ENCODE measurements at regions not wholly inside any gene's neighbourhood (a gene's known extent, or its start where the extent isn't known, plus 50 kb on each side); places are given as distances from the start of the nearest gene placed in this dataset.
"Not testable (repeated sequence)": the region's sequence is repeated elsewhere in the genome, so short reads cannot be mapped to it uniquely, and the experiment has no call there.

DNA sequence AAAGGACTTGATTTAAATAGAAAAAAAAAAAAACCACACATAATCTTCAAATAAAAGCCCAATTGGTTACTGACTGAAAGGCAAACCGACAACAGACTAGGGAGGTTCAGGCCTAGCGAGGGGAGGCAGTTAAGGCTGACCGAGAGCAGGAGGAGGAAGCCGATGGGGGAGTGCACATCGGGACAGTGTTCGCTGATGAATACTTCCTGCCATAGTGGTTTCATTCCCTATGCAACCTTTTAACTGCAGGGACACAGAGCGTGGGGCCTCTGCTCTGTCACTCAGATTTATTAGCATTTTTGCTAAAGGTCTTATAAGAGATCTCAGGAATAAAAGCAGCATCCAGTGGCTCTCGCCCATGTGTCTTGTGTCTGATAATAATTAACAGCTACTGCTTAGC lies 343.2 kb upstream of the CHRNA7 start:
- CTCF ChIA-PET; H3K27me3 ChIP-seq (ENCODE audit: control insufficient read depth in 2 of 2, insufficient read depth in 2 of 2, low read length in 2 of 2); dilution Hi-C loops (cut with MboI; ENCODE audit: extremely low pct_ligation_motif_present, low sequenced_read_pairs): not testable (repeated sequence)

DNA sequence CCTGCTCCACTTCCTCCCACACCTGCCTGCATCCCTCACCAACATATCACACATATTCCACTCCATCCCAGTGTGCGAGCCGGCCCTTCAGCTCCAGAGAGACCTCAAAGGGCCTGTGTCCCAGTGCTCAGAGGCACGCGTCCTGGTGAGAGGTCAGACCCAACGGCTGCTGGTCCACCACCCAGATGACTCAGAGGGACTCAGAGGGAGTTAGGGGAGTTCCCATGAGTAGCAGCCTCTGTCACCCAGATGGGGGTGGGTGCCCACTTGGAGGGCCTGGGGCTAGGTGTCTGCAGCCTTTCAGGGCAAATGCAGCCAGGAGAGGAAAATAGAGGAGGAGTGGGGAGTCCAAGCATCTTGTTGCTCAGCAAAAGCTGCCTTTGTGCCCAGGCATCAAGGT lies 333.8 kb upstream of the CHRNA7 start:
- H3K79me2 ChIP-seq (ENCODE audit: control insufficient read depth, insufficient read depth, low read length); H3K27ac ChIP-seq (ENCODE audit: insufficient read depth, low read depth, low read length); BruUV-seq (replicated peaks); FAIRE-seq; POLR2A ChIA-PET; H4K20me1 ChIP-seq (replicated peaks; ENCODE audit: control insufficient read depth, extremely low read depth, insufficient read depth, low read length); H3K9me1 ChIP-seq (replicated peaks; ENCODE audit: control insufficient read depth, extremely low read depth, insufficient read depth, low read length); DNase-seq (ENCODE audit: low read depth, low spot score); H3K4me2 ChIP-seq (ENCODE audit: insufficient read depth, low read length); H3K36me3 ChIP-seq (ENCODE audit: control insufficient read depth in 2 of 2, extremely low read depth in 1 of 2, insufficient read depth in 2 of 2, low read length in 2 of 2); H3K9ac ChIP-seq (replicated peaks; ENCODE audit: extremely low read depth, insufficient read depth, low read length); H3K27me3 ChIP-seq (ENCODE audit: control insufficient read depth in 2 of 2, insufficient read depth in 2 of 2, low read length in 2 of 2); H3K4me3 ChIP-seq (replicated peaks in 1 of 3; ENCODE audit: insufficient read depth in 1 of 3, low read depth in 1 of 3, low read length in 3 of 3); H2AFZ ChIP-seq (ENCODE audit: low read depth, low read length); dilution Hi-C loops (cut with MboI; ENCODE audit: extremely low pct_ligation_motif_present, low sequenced_read_pairs); intact Hi-C loops (cut with micrococcal nuclease); H3K9me3 ChIP-seq (replicated peaks; ENCODE audit: control insufficient read depth, insufficient read depth, low read length); H3K4me1 ChIP-seq (ENCODE audit: control insufficient read depth, extremely low read depth, insufficient read depth, low read length); CTCF ChIA-PET: not testable (repeated sequence)

More for the DNA sequence above, 343.2 kb upstream of the CHRNA7 start:
- intact Hi-C loops (cut with micrococcal nuclease); H3K4me3 ChIP-seq (replicated peaks in 1 of 3; ENCODE audit: insufficient read depth in 1 of 3, low read depth in 1 of 3, low read length in 3 of 3); H3K4me2 ChIP-seq (ENCODE audit: insufficient read depth, low read length); H3K4me1 ChIP-seq (ENCODE audit: control insufficient read depth, extremely low read depth, insufficient read depth, low read length); H3K9ac ChIP-seq (replicated peaks; ENCODE audit: extremely low read depth, insufficient read depth, low read length); H3K27ac ChIP-seq (ENCODE audit: insufficient read depth, low read depth, low read length); DNase-seq (ENCODE audit: low read depth, low spot score); H3K9me1 ChIP-seq (replicated peaks; ENCODE audit: control insufficient read depth, extremely low read depth, insufficient read depth, low read length); BruUV-seq (replicated peaks); POLR2A ChIA-PET; H3K36me3 ChIP-seq (ENCODE audit: control insufficient read depth in 2 of 2, extremely low read depth in 1 of 2, insufficient read depth in 2 of 2, low read length in 2 of 2); FAIRE-seq; H4K20me1 ChIP-seq (replicated peaks; ENCODE audit: control insufficient read depth, extremely low read depth, insufficient read depth, low read length); H2AFZ ChIP-seq (ENCODE audit: low read depth, low read length); H3K79me2 ChIP-seq (ENCODE audit: control insufficient read depth, insufficient read depth, low read length); H3K9me3 ChIP-seq (replicated peaks; ENCODE audit: control insufficient read depth, insufficient read depth, low read length): not testable (repeated sequence)

DNA sequence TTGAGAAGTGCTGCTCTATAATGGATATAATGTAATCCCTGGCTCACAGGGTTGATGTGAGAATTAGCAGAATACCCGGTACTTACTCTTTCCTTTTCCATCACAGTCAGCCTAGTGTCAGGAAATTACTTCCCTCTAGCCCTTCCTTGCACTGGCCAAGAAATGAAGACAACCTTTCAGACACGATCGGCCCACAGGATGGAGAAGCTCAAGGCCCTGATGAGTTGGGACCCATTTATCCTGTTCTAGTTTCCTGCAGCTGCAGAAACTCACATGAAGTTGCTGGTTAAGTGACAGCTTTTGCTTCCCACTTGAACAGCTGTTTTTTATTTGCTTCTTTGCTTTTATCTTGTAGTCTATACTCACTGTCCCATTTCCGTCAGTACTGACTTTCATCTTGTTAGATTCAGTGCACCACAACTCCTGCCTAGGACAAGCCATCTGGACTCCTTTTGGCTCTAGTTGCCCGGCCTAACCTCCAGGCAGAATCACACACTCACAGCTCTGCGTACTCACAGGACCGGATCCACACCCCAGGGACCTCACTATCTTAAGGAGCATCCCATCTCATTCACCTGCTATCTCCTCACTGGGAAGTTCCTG lies 325.1 kb upstream of the CHRNA7 start:
- H3K79me2 ChIP-seq (ENCODE audit: control insufficient read depth, insufficient read depth, low read length); DNase-seq (ENCODE audit: low read depth, low spot score); H3K36me3 ChIP-seq (ENCODE audit: control insufficient read depth in 2 of 2, extremely low read depth in 1 of 2, insufficient read depth in 2 of 2, low read length in 2 of 2); intact Hi-C loops (cut with micrococcal nuclease); POLR2A ChIA-PET; BruUV-seq (replicated peaks); H3K9me3 ChIP-seq (replicated peaks; ENCODE audit: control insufficient read depth, insufficient read depth, low read length); H3K4me3 ChIP-seq (replicated peaks in 1 of 3; ENCODE audit: insufficient read depth in 1 of 3, low read depth in 1 of 3, low read length in 3 of 3); H4K20me1 ChIP-seq (replicated peaks; ENCODE audit: control insufficient read depth, extremely low read depth, insufficient read depth, low read length); H3K9ac ChIP-seq (replicated peaks; ENCODE audit: extremely low read depth, insufficient read depth, low read length); H3K4me2 ChIP-seq (ENCODE audit: insufficient read depth, low read length); CTCF ChIA-PET; FAIRE-seq; H3K4me1 ChIP-seq (ENCODE audit: control insufficient read depth, extremely low read depth, insufficient read depth, low read length); H3K27ac ChIP-seq (ENCODE audit: insufficient read depth, low read depth, low read length); H2AFZ ChIP-seq (ENCODE audit: low read depth, low read length); H3K27me3 ChIP-seq (ENCODE audit: control insufficient read depth in 2 of 2, insufficient read depth in 2 of 2, low read length in 2 of 2); dilution Hi-C loops (cut with MboI; ENCODE audit: extremely low pct_ligation_motif_present, low sequenced_read_pairs); H3K9me1 ChIP-seq (replicated peaks; ENCODE audit: control insufficient read depth, extremely low read depth, insufficient read depth, low read length): not testable (repeated sequence)

DNA sequence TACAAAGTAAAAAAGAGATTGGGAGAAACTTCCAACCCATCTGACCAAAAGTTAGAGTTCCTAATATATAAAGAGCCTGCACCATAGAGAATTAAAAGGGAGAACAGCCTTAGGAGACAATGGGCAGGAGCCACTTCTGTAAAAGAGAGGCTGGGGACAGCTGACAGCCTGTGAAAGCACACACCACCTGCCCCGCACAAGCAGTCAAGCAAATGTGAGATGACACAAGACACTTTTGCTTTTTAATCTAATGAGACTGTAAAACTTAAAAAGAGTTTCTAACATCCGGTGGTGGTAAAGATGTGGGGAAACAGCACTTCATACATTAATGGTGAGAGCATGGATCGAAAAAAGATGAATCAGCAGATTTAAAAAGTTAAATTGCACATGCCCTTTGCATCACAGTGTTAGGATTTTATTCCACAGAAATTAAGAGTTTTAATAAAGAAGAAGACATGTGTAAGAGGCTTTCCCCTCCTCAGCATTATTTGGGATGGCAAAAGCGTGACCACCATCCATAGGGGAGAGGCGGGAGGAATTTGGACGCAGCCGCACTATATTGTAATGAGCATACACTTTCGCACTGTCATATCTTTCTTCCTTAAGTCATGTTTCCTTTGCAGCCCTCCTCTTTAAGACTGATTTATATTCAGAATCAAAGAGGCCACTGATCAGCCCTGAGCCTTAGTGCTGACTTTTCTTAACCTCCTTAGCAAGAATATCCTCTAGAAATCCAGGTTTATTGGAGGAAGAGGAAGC lies 322.2 kb upstream of the CHRNA7 start:
- H2AFZ ChIP-seq (ENCODE audit: low read depth, low read length); H3K4me1 ChIP-seq (ENCODE audit: control insufficient read depth, extremely low read depth, insufficient read depth, low read length); H3K27ac ChIP-seq (ENCODE audit: insufficient read depth, low read depth, low read length); H3K79me2 ChIP-seq (ENCODE audit: control insufficient read depth, insufficient read depth, low read length); POLR2A ChIA-PET; H3K36me3 ChIP-seq (ENCODE audit: control insufficient read depth in 2 of 2, extremely low read depth in 1 of 2, insufficient read depth in 2 of 2, low read length in 2 of 2); H3K27me3 ChIP-seq (ENCODE audit: control insufficient read depth in 2 of 2, insufficient read depth in 2 of 2, low read length in 2 of 2); H3K9me1 ChIP-seq (replicated peaks; ENCODE audit: control insufficient read depth, extremely low read depth, insufficient read depth, low read length); H3K4me3 ChIP-seq (replicated peaks in 1 of 3; ENCODE audit: insufficient read depth in 1 of 3, low read depth in 1 of 3, low read length in 3 of 3); DNase-seq (ENCODE audit: low read depth, low spot score); H3K9ac ChIP-seq (replicated peaks; ENCODE audit: extremely low read depth, insufficient read depth, low read length); BruUV-seq (replicated peaks); intact Hi-C loops (cut with micrococcal nuclease); dilution Hi-C loops (cut with MboI; ENCODE audit: extremely low pct_ligation_motif_present, low sequenced_read_pairs); CTCF ChIA-PET; H3K9me3 ChIP-seq (replicated peaks; ENCODE audit: control insufficient read depth, insufficient read depth, low read length); H3K4me2 ChIP-seq (ENCODE audit: insufficient read depth, low read length); H4K20me1 ChIP-seq (replicated peaks; ENCODE audit: control insufficient read depth, extremely low read depth, insufficient read depth, low read length): not testable (repeated sequence)
- FAIRE-seq = peak; percentile 69

Measured in endothelial cell of umbilical vein (primary cell).